ENCODE measurements at regions not wholly inside any gene's neighbourhood (a gene's known extent, or its start where the extent isn't known, plus 50 kb on each side); places are given as distances from the start of the nearest gene placed in this dataset.

DNA sequence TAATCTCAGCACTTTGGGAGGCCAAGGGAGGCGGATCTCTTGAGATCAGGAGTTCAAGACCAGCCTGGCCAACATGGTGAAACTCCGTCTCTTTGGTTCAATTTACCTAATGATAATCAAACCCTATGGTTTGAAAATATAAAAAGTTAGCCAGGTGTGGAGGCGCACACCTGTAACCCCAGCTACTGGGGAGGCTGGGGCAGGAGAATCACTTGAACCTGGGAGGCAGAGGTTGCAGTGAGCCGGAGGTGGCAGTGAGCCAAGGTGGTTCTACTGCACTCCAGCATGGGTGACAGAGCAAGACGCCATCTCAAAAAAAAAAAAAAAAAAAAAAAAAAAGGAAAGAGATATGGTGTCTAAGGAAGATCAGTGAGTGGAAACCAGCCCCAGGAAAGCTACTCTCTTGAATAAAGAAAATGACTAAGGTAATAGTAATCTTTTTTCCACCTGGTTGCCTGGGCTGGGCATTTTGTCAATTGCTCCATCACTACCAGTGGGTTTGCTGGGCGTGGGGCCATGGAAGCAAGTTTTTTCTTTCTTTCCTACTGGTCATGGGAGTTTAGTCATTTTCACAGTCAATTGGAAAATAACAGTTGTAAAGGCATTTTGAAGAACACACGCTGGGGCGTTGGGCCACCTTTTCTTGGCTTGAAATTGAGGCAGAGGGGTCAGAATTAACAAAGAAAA is 387.6 kb upstream of the RGMA start:
- peaks cover 24% of the 10 kb centered on the region for H3K9me3 ChIP-seq (ENCODE audit: control insufficient read depth, insufficient read depth, low read length)
- H2BK120ac ChIP-seq (ENCODE audit: low read depth, low read length) = no peak overlapping the region
- no peak overlapping the region for H3K4me2 ChIP-seq (ENCODE audit: low read depth, low read length)
- H4K91ac ChIP-seq (ENCODE audit: insufficient read depth, low read depth, low read length) = no peak overlapping the region
- no peak overlapping the region for H3K9ac ChIP-seq (ENCODE audit: low read depth, low read length)
- no peak overlapping the region for H2BK20ac ChIP-seq (ENCODE audit: low read depth, low read length)
- no peak overlapping the region for H3K23ac ChIP-seq (ENCODE audit: low read depth, low read length)
- dilution Hi-C loops (cut with HindIII; ENCODE audit: low sequenced_read_pairs, unreplicated experiment) = no loop called here
- no peaks in the 10 kb centered on the region for H3K79me1 ChIP-seq (ENCODE audit: low read depth in 1 of 2, low read length in 2 of 2)
- H4K5ac ChIP-seq (ENCODE audit: low read depth, low read length) = no peak overlapping the region
- H3K4me1 ChIP-seq (ENCODE audit: control insufficient read depth, insufficient read depth, low read length) = no peaks in the 10 kb centered on the region
- H3K4me3 ChIP-seq (ENCODE audit: insufficient read depth, low read depth, low read length) = no peak overlapping the region
- no peak overlapping the region for H3K27ac ChIP-seq (ENCODE audit: insufficient read depth, low read length)
- H2BK15ac ChIP-seq (ENCODE audit: low read depth, low read length) = no peak overlapping the region
- in situ Hi-C loops (cut with MboI; ENCODE audit: low sequenced_read_pairs) = no loop called here
- H3K9me1 ChIP-seq (ENCODE audit: insufficient read depth, low read length) = no peaks in the 10 kb centered on the region
- no peak for DNase-seq
- H2BK5ac ChIP-seq (ENCODE audit: low read depth, low read length, poor library complexity, severe bottlenecking) = no peak overlapping the region
- intact Hi-C loops (cut with micrococcal nuclease) = no loop called here
- H2AK9ac ChIP-seq (replicated peaks; ENCODE audit: low read depth, low read length, poor library complexity) = no peak overlapping the region
- no peak overlapping the region for H2AFZ ChIP-seq (replicated peaks; ENCODE audit: low read length, poor library complexity)
- H3K56ac ChIP-seq (ENCODE audit: extremely low read depth, insufficient read depth, low read length) = no peak overlapping the region
- H3K27me3 ChIP-seq (ENCODE audit: control insufficient read depth, insufficient read depth, low read length) = no peaks in the 10 kb centered on the region
- no peaks in the 10 kb centered on the region for H3K36me3 ChIP-seq (ENCODE audit: control insufficient read depth, insufficient read depth, low read length)
- TF ChIP-seq RFX5 (IDR thresholded peaks at IDR 0.05; ENCODE audit: low read depth, low read length) (no peak), FOS (IDR thresholded peaks at IDR 0.05; ENCODE audit: low read depth, low read length) (no peak), SMC3 (IDR thresholded peaks at IDR 0.05; ENCODE audit: low read depth, low read length) (no peak), CEBPB (IDR thresholded peaks at IDR 0.05; ENCODE audit: low read depth, low read length) (no peak), NFE2L2 (IDR thresholded peaks at IDR 0.05; ENCODE audit: low read depth, low read length) (no peak), RAD21 (IDR thresholded peaks at IDR 0.05; ENCODE audit: low read length) (no peak), POLR2A (IDR thresholded peaks at IDR 0.05; ENCODE audit: low read depth, low read length) (no peak), CHD1 (IDR thresholded peaks at IDR 0.05; ENCODE audit: low read depth, low read length) (no peak), BHLHE40 (IDR thresholded peaks at IDR 0.05; ENCODE audit: low read depth, low read length) (no peak), CTCF (conservative IDR thresholded peaks at IDR 0.05; ENCODE audit: low read depth, low read length) (no peak), MAZ (IDR thresholded peaks at IDR 0.05; ENCODE audit: borderline replicate concordance, low read depth, low read length) (no peak), ELK1 (IDR thresholded peaks at IDR 0.05; ENCODE audit: borderline replicate concordance, low read depth, low read length) (no peak), MAFK (IDR thresholded peaks at IDR 0.05; ENCODE audit: low read depth, low read length) (no peak), MXI1 (IDR thresholded peaks at IDR 0.05; ENCODE audit: borderline replicate concordance, low read depth, low read length) (no peak), RCOR1 (IDR thresholded peaks at IDR 0.05; ENCODE audit: insufficient replicate concordance, low read length) (no peak)
- TF ChIP-seq, protein P1, sequence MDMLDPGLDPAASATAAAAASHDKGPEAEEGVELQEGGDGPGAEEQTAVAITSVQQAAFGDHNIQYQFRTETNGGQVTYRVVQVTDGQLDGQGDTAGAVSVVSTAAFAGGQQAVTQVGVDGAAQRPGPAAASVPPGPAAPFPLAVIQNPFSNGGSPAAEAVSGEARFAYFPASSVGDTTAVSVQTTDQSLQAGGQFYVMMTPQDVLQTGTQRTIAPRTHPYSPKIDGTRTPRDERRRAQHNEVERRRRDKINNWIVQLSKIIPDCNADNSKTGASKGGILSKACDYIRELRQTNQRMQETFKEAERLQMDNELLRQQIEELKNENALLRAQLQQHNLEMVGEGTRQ (IDR thresholded peaks at IDR 0.05; ENCODE audit: low read depth, low read length) = no peak
- BruUV-seq (replicated peaks) = no TSS peak
- no peak overlapping the region for H3K18ac ChIP-seq (ENCODE audit: low read depth, low read length)
- CTCF ChIA-PET = no interaction called here
- no peak for ATAC-seq (ENCODE audit: low read depth)
- no peak overlapping the region for H2AK5ac ChIP-seq (ENCODE audit: low read depth, low read length)
- no peak overlapping the region for H4K8ac ChIP-seq (ENCODE audit: low read depth in 2 of 2, low read length in 2 of 2)
- WGBS, 2 experiments (ENCODE audit: extremely low coverage in 2 of 2, insufficient read length in 1 of 2) = 10% methylated on average over 2 of the region's 8 CpGs; no CpG with 5 or more reads in 1 of the 2 experiments
- H4K20me1 ChIP-seq (ENCODE audit: insufficient read depth, low read length) = no peaks in the 10 kb centered on the region
- H3K14ac ChIP-seq (replicated peaks; ENCODE audit: low read depth, low read length) = no peak overlapping the region
- H3K4ac ChIP-seq (ENCODE audit: low read depth, low read length) = no peak overlapping the region
- POLR2A ChIA-PET (ENCODE audit: unreplicated experiment) = no interaction called here
